SK-N-SH treated with all-trans-retinoic acid at 6 μM for 48 hours (cell line): ENCODE measurements at regions not wholly inside any gene's neighbourhood (a gene's known extent, or its start where the extent isn't known, plus 50 kb on each side); places are given as distances from the start of the nearest gene placed in this dataset.

ENCODE experiments used
- ATAC-seq: fragments of 200-7000 bp; cut with Tn5 transposase; 3 replicates; pipeline ENCODE4 v1.9.1; 2020; ENCODE audit warnings: mild to moderate bottlenecking, moderate library complexity
- ARNTL ChIP-seq: fragments of 450-650 bp; formaldehyde crosslinking; IDR thresholded peaks from 2 replicates; pipeline ENCODE4 v1.5.0; 2020; ENCODE audit warnings: low read depth, mild to moderate bottlenecking, moderate library complexity, borderline replicate concordance
- BACH2 ChIP-seq: fragments of 250-450 bp; sonication (Bioruptor Pico); IDR thresholded peaks from 2 replicates; pipeline ENCODE4 v1.9.0; 2021; ENCODE audit warnings: mild to moderate bottlenecking, borderline replicate concordance
- CSDC2 ChIP-seq: fragments of 250-450 bp; sonication (Bioruptor Pico); IDR thresholded peaks from 2 replicates; pipeline ENCODE4 v1.5.0; 2020; ENCODE audit warnings: mild to moderate bottlenecking, moderate library complexity
- GLIS3 ChIP-seq: fragments of 250-450 bp; sonication (Bioruptor Pico); IDR thresholded peaks from 2 replicates; pipeline ENCODE4 v1.5.0; 2020; ENCODE audit warnings: mild to moderate bottlenecking, moderate library complexity
- ISL1 ChIP-seq: fragments of 250-450 bp; sonication (Bioruptor Pico); IDR thresholded peaks from 2 replicates; pipeline ENCODE4 v2.1.2; 2022; ENCODE audit warnings: mild to moderate bottlenecking, moderate library complexity
- OSR1 ChIP-seq: fragments of 250-450 bp; sonication (Bioruptor Pico); IDR thresholded peaks from 2 replicates; pipeline ENCODE4 v1.8.0; 2022; ENCODE audit warnings: moderate library complexity, mild to moderate bottlenecking, inconsistent platforms
- PPARA ChIP-seq: fragments of 250-450 bp; sonication (Bioruptor Pico); IDR thresholded peaks from 2 replicates; pipeline ENCODE4 v1.5.0; 2020; ENCODE audit warnings: mild to moderate bottlenecking, borderline replicate concordance
- RARB ChIP-seq: fragments of 250-450 bp; sonication (Bioruptor Pico); IDR thresholded peaks from 2 replicates; pipeline ENCODE4 v1.8.0; 2021; ENCODE audit warnings: mild to moderate bottlenecking, moderate library complexity
- SNAI2 ChIP-seq: fragments of 250-450 bp; sonication (Bioruptor Pico); IDR thresholded peaks from 2 replicates; pipeline ENCODE4 v1.5.0; 2020; ENCODE audit warnings: mild to moderate bottlenecking, moderate library complexity
- TOX ChIP-seq: fragments of 250-450 bp; sonication (Bioruptor Pico); IDR thresholded peaks from 2 replicates; pipeline ENCODE4 v1.8.0; 2021; ENCODE audit warnings: mild to moderate bottlenecking, moderate library complexity, borderline replicate concordance
- ZC3H10 ChIP-seq: fragments of 250-450 bp; sonication (Bioruptor Pico); IDR thresholded peaks from 2 replicates; pipeline ENCODE4 v1.5.1; 2021; ENCODE audit warnings: mild to moderate bottlenecking, moderate library complexity
- ZFP3 ChIP-seq: fragments of 250-450 bp; sonication (Bioruptor Pico); IDR thresholded peaks from 2 replicates; pipeline ENCODE4 v1.5.0; 2020; ENCODE audit warnings: mild to moderate bottlenecking, moderate library complexity
- ZNF70 ChIP-seq: fragments of 450-650 bp; formaldehyde crosslinking; IDR thresholded peaks from 2 replicates; pipeline ENCODE4 v1.5.0; 2020; ENCODE audit warnings: mild to moderate bottlenecking, moderate library complexity
- ZNF8 ChIP-seq: fragments of 450-650 bp; formaldehyde crosslinking; IDR thresholded peaks from 2 replicates; pipeline ENCODE4 v1.5.0; 2020; ENCODE audit warnings: mild to moderate bottlenecking, moderate library complexity
- TF ChIP-seq, protein P1 (sequence below): fragments of 250-450 bp; sonication (Bioruptor Pico); IDR thresholded peaks from 2 replicates; pipeline ENCODE4 v1.5.0; 2020; ENCODE audit warnings: mild to moderate bottlenecking, moderate library complexity
- TF ChIP-seq, protein P2 (sequence below): fragments of 250-450 bp; sonication (Bioruptor Pico); IDR thresholded peaks from 2 replicates; pipeline ENCODE4 v1.5.1; 2021; ENCODE audit warnings: mild to moderate bottlenecking, moderate library complexity
- TF ChIP-seq, protein P3 (sequence below): fragments of 250-450 bp; sonication (Bioruptor Pico); IDR thresholded peaks from 2 replicates; pipeline ENCODE4 v1.8.0; 2020; ENCODE audit warnings: mild to moderate bottlenecking, moderate library complexity, borderline replicate concordance
- TF ChIP-seq, protein P4 (sequence below): fragments of 250-450 bp; sonication (Bioruptor Pico); IDR thresholded peaks from 2 replicates; pipeline ENCODE4 v1.8.0; 2021; ENCODE audit warnings: low read depth, mild to moderate bottlenecking, moderate library complexity, borderline replicate concordance
- TF ChIP-seq, protein P5 (sequence below): fragments of 250-450 bp; sonication (Bioruptor Pico); IDR thresholded peaks from 2 replicates; pipeline ENCODE4 v1.5.1; 2020; ENCODE audit warnings: low read depth, mild to moderate bottlenecking, moderate library complexity

DNA sequence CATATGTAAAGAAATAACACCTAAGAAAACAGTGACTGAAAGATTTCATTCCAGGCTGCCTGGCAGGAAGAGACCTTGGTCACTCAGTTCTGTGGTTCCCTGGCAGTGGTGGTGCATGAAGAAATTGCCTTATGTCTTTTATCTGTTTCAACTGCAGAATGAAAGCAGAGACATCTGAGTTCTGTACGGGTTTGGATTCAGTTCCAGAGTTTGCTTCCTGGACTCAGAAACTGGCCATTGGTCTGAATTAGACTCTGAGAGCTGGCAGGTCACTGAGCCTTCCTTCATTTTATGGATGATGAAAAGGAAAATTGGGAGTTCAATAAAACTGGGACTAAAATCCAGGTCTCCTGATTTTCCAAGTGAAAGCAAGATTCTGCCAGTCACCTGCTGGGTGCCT, 428.9 kb upstream of the AUTS2 start:
- TF ChIP-seq, protein P1, sequence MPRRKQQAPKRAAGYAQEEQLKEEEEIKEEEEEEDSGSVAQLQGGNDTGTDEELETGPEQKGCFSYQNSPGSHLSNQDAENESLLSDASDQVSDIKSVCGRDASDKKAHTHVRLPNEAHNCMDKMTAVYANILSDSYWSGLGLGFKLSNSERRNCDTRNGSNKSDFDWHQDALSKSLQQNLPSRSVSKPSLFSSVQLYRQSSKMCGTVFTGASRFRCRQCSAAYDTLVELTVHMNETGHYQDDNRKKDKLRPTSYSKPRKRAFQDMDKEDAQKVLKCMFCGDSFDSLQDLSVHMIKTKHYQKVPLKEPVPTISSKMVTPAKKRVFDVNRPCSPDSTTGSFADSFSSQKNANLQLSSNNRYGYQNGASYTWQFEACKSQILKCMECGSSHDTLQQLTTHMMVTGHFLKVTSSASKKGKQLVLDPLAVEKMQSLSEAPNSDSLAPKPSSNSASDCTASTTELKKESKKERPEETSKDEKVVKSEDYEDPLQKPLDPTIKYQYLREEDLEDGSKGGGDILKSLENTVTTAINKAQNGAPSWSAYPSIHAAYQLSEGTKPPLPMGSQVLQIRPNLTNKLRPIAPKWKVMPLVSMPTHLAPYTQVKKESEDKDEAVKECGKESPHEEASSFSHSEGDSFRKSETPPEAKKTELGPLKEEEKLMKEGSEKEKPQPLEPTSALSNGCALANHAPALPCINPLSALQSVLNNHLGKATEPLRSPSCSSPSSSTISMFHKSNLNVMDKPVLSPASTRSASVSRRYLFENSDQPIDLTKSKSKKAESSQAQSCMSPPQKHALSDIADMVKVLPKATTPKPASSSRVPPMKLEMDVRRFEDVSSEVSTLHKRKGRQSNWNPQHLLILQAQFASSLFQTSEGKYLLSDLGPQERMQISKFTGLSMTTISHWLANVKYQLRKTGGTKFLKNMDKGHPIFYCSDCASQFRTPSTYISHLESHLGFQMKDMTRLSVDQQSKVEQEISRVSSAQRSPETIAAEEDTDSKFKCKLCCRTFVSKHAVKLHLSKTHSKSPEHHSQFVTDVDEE (CRISPR knock-in tag) = no peak
- TF ChIP-seq TOX (no peak), RARB (CRISPR knock-in tag) (no peak), ARNTL (CRISPR knock-in tag) (no peak), ZFP3 (no peak), ISL1 (no peak), CSDC2 (CRISPR knock-in tag) (no peak), ZNF70 (no peak), GLIS3 (CRISPR knock-in tag) (no peak), ZNF8 (CRISPR knock-in tag) (no peak), OSR1 (no peak)
- TF ChIP-seq, protein P2, sequence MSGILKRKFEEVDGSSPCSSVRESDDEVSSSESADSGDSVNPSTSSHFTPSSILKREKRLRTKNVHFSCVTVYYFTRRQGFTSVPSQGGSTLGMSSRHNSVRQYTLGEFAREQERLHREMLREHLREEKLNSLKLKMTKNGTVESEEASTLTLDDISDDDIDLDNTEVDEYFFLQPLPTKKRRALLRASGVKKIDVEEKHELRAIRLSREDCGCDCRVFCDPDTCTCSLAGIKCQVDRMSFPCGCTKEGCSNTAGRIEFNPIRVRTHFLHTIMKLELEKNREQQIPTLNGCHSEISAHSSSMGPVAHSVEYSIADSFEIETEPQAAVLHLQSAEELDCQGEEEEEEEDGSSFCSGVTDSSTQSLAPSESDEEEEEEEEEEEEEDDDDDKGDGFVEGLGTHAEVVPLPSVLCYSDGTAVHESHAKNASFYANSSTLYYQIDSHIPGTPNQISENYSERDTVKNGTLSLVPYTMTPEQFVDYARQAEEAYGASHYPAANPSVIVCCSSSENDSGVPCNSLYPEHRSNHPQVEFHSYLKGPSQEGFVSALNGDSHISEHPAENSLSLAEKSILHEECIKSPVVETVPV = no peak
- TF ChIP-seq, protein P3, sequence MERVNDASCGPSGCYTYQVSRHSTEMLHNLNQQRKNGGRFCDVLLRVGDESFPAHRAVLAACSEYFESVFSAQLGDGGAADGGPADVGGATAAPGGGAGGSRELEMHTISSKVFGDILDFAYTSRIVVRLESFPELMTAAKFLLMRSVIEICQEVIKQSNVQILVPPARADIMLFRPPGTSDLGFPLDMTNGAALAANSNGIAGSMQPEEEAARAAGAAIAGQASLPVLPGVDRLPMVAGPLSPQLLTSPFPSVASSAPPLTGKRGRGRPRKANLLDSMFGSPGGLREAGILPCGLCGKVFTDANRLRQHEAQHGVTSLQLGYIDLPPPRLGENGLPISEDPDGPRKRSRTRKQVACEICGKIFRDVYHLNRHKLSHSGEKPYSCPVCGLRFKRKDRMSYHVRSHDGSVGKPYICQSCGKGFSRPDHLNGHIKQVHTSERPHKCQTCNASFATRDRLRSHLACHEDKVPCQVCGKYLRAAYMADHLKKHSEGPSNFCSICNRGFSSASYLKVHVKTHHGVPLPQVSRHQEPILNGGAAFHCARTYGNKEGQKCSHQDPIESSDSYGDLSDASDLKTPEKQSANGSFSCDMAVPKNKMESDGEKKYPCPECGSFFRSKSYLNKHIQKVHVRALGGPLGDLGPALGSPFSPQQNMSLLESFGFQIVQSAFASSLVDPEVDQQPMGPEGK (CRISPR knock-in tag) = no peak
- ATAC-seq = no peak

DNA sequence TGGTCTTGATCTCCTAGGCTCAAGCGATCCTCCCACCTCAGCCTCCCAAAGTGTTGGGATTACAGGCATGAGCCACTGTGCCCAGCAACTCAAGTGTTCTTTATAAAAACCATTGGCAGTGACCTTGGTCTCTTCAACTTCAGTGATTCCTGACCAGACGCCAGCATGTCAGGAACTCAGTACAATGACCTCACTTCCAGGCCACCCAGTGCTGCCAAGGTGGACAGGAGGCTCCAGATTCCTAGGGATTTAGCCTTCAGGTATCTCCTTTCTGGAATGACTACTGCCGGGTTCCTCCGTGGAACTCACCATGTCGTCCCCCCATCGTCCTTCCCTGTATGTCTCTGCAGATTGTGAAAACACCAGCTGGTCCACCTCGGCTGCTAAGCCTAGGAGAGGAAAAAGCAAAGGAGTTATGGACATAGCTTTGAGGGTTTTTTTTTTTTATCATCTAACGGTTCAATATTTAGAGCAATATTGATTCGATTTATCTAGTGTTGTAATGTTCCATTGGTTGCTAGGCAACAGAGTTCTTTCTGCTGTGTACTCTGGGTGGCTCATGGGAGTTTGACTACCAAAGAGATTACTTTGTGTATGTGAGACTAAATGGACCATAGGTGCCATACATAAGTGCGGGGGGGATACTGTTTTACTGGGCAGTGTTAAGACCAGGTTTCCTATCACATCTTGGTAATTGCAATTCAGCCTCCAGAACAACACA, 425.8 kb upstream of the AUTS2 start:
- ATAC-seq = no peak
- TF ChIP-seq TOX = no peak
- no peak for TF ChIP-seq OSR1

DNA sequence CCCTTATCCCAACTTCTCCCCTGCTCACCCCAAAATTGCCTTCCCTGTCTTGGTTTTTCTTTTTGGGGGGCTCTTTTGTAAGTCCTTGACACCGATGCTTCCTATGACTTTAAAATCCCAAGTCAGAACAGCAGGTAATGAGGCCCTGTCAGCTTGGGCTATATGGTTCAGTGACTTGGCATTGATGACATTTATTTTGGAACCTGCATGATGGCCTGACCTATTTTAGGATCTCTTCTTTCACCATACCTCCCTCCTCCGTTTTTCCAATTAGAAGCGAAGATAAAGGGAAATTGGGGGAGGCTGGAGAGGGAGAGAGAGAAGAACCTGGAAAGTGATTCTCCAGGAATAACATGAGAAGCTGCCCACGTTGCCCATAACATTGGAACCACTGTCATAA, 424.9 kb upstream of the AUTS2 start:
- no peak for ATAC-seq
- TF ChIP-seq ZFP3 (no peak), BACH2 (CRISPR knock-in tag) (no peak), ZC3H10 (no peak), PPARA (no peak), RARB (CRISPR knock-in tag) (no peak), ZNF70 (no peak), ISL1 (no peak), CSDC2 (CRISPR knock-in tag) (no peak), SNAI2 (no peak), ZNF8 (CRISPR knock-in tag) (no peak)
- TF ChIP-seq, protein P3 (CRISPR knock-in tag) = no peak
- TF ChIP-seq, protein P2 = no peak
- TF ChIP-seq, protein P4, sequence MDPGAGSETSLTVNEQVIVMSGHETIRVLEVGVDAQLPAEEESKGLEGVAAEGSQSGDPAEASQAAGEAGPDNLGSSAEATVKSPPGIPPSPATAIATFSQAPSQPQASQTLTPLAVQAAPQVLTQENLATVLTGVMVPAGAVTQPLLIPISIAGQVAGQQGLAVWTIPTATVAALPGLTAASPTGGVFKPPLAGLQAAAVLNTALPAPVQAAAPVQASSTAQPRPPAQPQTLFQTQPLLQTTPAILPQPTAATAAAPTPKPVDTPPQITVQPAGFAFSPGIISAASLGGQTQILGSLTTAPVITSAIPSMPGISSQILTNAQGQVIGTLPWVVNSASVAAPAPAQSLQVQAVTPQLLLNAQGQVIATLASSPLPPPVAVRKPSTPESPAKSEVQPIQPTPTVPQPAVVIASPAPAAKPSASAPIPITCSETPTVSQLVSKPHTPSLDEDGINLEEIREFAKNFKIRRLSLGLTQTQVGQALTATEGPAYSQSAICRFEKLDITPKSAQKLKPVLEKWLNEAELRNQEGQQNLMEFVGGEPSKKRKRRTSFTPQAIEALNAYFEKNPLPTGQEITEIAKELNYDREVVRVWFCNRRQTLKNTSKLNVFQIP = no peak
- TF ChIP-seq, protein P5, sequence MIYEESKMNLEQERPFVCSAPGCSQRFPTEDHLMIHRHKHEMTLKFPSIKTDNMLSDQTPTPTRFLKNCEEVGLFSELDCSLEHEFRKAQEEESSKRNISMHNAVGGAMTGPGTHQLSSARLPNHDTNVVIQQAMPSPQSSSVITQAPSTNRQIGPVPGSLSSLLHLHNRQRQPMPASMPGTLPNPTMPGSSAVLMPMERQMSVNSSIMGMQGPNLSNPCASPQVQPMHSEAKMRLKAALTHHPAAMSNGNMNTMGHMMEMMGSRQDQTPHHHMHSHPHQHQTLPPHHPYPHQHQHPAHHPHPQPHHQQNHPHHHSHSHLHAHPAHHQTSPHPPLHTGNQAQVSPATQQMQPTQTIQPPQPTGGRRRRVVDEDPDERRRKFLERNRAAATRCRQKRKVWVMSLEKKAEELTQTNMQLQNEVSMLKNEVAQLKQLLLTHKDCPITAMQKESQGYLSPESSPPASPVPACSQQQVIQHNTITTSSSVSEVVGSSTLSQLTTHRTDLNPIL (CRISPR knock-in tag) = no peak
